Panc1 (cell line): ENCODE measurements at regions not wholly inside any gene's neighbourhood (a gene's known extent, or its start where the extent isn't known, plus 50 kb on each side); places are given as distances from the start of the nearest gene placed in this dataset.

ENCODE experiments used
- ATAC-seq: fragments of 200-7000 bp; cut with Tn5 transposase; 2 replicates; pipeline ENCODE4 v1.9.1; 2020; ENCODE audit warnings: mild to moderate bottlenecking, moderate library complexity
- BruUV-seq: library from RNA; stranded (reverse); fragments of 400-500 nt; replicated peaks from 2 replicates; lab custom pipeline; 2021; lab: Mats Ljungman, UMichigan
- CTCF ChIA-PET: fragments of 300-600 bp; sonication (Branson Sonifier 250); formaldehyde crosslinking; loops from one replicate; lab custom pipeline; 2022; ENCODE audit warnings: antibody characterized with exemption; lab: Charles Lee
- POLR2A ChIA-PET: fragments of 300-600 bp; sonication (Branson Sonifier 250); formaldehyde crosslinking; loops from one replicate; lab custom pipeline; 2022; ENCODE audit warnings: antibody characterized with exemption; lab: Charles Lee
- DNase-seq: peaks from one replicate; pipeline ENCODE4 v3.0.0-alpha.2; 2010; ENCODE audit warnings: low read depth, low spot score
- H3K27ac ChIP-seq: 2 replicates; pipeline ENCODE4 v1.5.1; 2011; ENCODE audit warnings: mild to moderate bottlenecking, low read length, inconsistent platforms
- H3K27me3 ChIP-seq: fragments of 200-500 bp; sonication (Bioruptor generic); 2 replicates; pipeline ENCODE4 v1.6.0; 2014; ENCODE audit warnings: low read length, inconsistent platforms; ENCODE audit not compliant: control insufficient read depth, insufficient read depth
- H3K36me3 ChIP-seq: fragments of 200-500 bp; sonication (Bioruptor generic); 2 replicates; pipeline ENCODE4 v1.5.1; 2014; ENCODE audit warnings: inconsistent platforms, mild to moderate bottlenecking, low read length, moderate library complexity; ENCODE audit not compliant: control insufficient read depth, insufficient read depth
- H3K4me1 ChIP-seq: 2 replicates; pipeline ENCODE4 v1.5.1; 2011; ENCODE audit warnings: inconsistent platforms, mild to moderate bottlenecking, low read length, moderate library complexity; ENCODE audit not compliant: control insufficient read depth, insufficient read depth
- H3K4me3 ChIP-seq, 2 experiments: 2 replicates each; pipeline ENCODE4 v1.5.1; 2011 to 2012; ENCODE audit warnings: low read depth in 2 of 2, low read length in 2 of 2, mild to moderate bottlenecking in 2 of 2, inconsistent platforms in 1 of 2, moderate library complexity in 1 of 2
- H3K9me3 ChIP-seq: fragments of 200-500 bp; sonication (Bioruptor generic); 2 replicates; pipeline ENCODE4 v1.5.1; 2014; ENCODE audit warnings: low read depth, mild to moderate bottlenecking, inconsistent platforms, low read length, moderate library complexity; ENCODE audit not compliant: control insufficient read depth, insufficient read depth
- POLR2AphosphoS5 ChIP-seq: IDR thresholded peaks from 2 replicates; pipeline ENCODE4 v1.6.1; 2012; ENCODE audit warnings: mild to moderate bottlenecking, low read depth, low read length, moderate library complexity
- SIN3A ChIP-seq: IDR thresholded peaks from 2 replicates; pipeline ENCODE4 v1.6.1; 2012; ENCODE audit warnings: low read depth, mild to moderate bottlenecking, low read length, moderate library complexity, borderline replicate concordance; ENCODE audit not compliant: insufficient read depth
- TCF7L2 ChIP-seq: IDR thresholded peaks from 2 replicates; pipeline ENCODE4 v1.6.1; 2011; ENCODE audit warnings: mild to moderate bottlenecking, low read depth, low read length, inconsistent platforms
- in situ Hi-C: cut with HindIII; loops from 2 replicates; pipeline ENCODE4 v1.10.0; 2016; ENCODE audit warnings: low sequenced_read_pairs, low pct_unique_long_range_greater_than_20kb
- intact Hi-C: fragments of 100-400 bp; cut with micrococcal nuclease; formaldehyde crosslinking; loops from one replicate; pipeline ENCODE4 v1.10.0; 2022; ENCODE audit not compliant: unreplicated experiment
- TF ChIP-seq, protein P1 (sequence below), 2 experiments: IDR thresholded peaks; 2 replicates each; pipeline ENCODE4 v1.6.1; 2011 to 2012; ENCODE audit warnings: low read depth in 2 of 2, control low read depth in 1 of 2, low read length in 1 of 2, mild to moderate bottlenecking in 1 of 2, moderate library complexity in 1 of 2; ENCODE audit not compliant: insufficient read depth in 1 of 2
- TF ChIP-seq, protein P2 (sequence below): fragments of 450-650 bp; IDR thresholded peaks from 2 replicates; pipeline ENCODE4 v1.5.1; 2017; ENCODE audit warnings: mild to moderate bottlenecking

DNA sequence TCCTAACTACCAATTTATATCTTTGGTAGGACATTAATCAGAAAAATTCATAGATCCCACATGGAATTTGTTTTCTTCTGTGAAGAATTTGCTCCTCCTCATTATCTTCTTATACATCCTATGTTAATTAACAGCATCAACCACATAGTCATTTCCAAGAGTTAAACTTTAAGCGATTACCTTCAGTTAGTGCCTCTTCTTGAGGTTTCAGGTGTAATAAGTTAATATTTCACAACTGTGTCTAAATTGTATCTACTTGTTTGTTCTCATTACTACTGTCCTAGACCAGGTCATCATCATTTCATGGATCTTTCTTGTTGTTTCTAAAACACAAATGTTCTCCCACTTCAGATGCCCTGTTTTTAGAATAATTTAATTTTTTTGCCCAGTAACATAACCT is 457.9 kb downstream of the FAT4 start:
- BruUV-seq = no TSS peak
- Histone ChIP-seq H3K27ac (no peak overlapping the region), H3K9me3 (no peaks in the 10 kb centered on the region), H3K27me3 (no peaks in the 10 kb centered on the region), H3K4me1 (no peaks in the 10 kb centered on the region), H3K36me3 (no peaks in the 10 kb centered on the region), H3K4me3 (no peak overlapping the region)
- in situ Hi-C loops (no loop called here), intact Hi-C loops (no loop called here)
- TF ChIP-seq, protein P1, sequence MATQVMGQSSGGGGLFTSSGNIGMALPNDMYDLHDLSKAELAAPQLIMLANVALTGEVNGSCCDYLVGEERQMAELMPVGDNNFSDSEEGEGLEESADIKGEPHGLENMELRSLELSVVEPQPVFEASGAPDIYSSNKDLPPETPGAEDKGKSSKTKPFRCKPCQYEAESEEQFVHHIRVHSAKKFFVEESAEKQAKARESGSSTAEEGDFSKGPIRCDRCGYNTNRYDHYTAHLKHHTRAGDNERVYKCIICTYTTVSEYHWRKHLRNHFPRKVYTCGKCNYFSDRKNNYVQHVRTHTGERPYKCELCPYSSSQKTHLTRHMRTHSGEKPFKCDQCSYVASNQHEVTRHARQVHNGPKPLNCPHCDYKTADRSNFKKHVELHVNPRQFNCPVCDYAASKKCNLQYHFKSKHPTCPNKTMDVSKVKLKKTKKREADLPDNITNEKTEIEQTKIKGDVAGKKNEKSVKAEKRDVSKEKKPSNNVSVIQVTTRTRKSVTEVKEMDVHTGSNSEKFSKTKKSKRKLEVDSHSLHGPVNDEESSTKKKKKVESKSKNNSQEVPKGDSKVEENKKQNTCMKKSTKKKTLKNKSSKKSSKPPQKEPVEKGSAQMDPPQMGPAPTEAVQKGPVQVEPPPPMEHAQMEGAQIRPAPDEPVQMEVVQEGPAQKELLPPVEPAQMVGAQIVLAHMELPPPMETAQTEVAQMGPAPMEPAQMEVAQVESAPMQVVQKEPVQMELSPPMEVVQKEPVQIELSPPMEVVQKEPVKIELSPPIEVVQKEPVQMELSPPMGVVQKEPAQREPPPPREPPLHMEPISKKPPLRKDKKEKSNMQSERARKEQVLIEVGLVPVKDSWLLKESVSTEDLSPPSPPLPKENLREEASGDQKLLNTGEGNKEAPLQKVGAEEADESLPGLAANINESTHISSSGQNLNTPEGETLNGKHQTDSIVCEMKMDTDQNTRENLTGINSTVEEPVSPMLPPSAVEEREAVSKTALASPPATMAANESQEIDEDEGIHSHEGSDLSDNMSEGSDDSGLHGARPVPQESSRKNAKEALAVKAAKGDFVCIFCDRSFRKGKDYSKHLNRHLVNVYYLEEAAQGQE (IDR thresholded peaks at IDR 0.05; ENCODE audit: insufficient read depth in 1 of 2, low read depth in 2 of 2, low read length in 1 of 2) = no peak
- TF ChIP-seq SIN3A (no peak), POLR2AphosphoS5 (no peak)
- CTCF ChIA-PET = interaction anchor here (0.5 kb wide), 1 partner anchor 458 kb away, joined by 3 read pairs; the partner anchor contains the start of gene FAT4
- DNase-seq (no peak), ATAC-seq (no peak)
- POLR2A ChIA-PET = no interaction called here

DNA sequence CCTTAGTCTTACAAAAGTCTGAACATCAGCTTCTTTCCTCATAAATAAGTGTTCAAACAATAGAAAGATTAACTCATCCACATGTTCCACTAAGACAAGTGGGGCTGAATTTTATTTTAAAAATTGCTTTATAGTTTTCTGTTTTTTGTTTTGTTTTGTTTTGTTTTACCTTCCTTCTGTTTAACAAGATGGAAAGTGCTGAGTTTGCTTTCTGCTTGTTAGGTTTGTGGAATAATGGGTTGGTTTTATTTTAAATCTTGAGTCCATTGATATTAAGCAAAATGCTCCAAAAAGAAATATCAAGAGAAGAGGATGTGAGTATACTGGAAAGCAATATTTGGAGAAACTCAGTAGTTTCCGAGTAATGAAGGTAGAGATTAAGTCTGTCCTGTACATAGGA is 458.7 kb downstream of the FAT4 start:
- ChIA-PET CTCF (no interaction called here), POLR2A (no interaction called here)
- Histone ChIP-seq H3K27ac (no peak overlapping the region), H3K36me3 (no peaks in the 10 kb centered on the region), H3K4me1 (no peaks in the 10 kb centered on the region), H3K4me3 (no peak overlapping the region), H3K9me3 (no peaks in the 10 kb centered on the region), H3K27me3 (no peaks in the 10 kb centered on the region)
- intact Hi-C loops (no loop called here), in situ Hi-C loops (no loop called here)
- DNase-seq (no peak), ATAC-seq (no peak)
- no TSS peak for BruUV-seq
- TF ChIP-seq SIN3A = no peak

DNA sequence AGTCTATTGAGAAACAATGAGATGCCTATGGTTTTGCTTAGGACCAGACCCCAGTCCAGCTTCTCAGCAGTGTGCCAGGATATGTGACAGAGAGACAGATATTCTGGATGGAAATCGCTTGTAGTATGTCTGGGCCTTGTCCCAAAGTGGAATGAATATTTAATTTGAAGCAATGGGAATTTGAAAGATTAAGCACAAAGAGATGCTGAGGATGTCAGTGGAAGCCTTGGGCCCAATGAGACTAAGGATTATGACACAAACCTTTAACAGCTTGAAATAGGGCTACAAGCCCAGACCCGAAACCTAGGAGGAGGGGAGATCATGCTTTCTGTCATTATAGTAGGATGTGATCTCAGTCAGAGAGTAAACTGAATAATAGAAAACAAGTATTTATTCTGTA is 459.2 kb downstream of the FAT4 start:
- Histone ChIP-seq H3K4me3 (no peak overlapping the region), H3K27me3 (no peaks in the 10 kb centered on the region), H3K36me3 (no peaks in the 10 kb centered on the region), H3K27ac (no peak overlapping the region), H3K9me3 (no peaks in the 10 kb centered on the region), H3K4me1 (no peaks in the 10 kb centered on the region)
- in situ Hi-C loops = no loop called here
- intact Hi-C loops = no loop called here
- POLR2A ChIA-PET = interaction anchor here (0.6 kb wide), 1 partner anchor 477 kb away, joined by 3 read pairs; no protein-coding TSS in a partner anchor
- CTCF ChIA-PET = no interaction called here
- BruUV-seq = no TSS peak
- TF ChIP-seq POLR2AphosphoS5 (no peak), SIN3A (no peak), TCF7L2 (no peak)
- TF ChIP-seq, protein P1 (IDR thresholded peaks at IDR 0.05; ENCODE audit: insufficient read depth in 1 of 2, low read depth in 2 of 2, low read length in 1 of 2) = no peak
- TF ChIP-seq, protein P2, sequence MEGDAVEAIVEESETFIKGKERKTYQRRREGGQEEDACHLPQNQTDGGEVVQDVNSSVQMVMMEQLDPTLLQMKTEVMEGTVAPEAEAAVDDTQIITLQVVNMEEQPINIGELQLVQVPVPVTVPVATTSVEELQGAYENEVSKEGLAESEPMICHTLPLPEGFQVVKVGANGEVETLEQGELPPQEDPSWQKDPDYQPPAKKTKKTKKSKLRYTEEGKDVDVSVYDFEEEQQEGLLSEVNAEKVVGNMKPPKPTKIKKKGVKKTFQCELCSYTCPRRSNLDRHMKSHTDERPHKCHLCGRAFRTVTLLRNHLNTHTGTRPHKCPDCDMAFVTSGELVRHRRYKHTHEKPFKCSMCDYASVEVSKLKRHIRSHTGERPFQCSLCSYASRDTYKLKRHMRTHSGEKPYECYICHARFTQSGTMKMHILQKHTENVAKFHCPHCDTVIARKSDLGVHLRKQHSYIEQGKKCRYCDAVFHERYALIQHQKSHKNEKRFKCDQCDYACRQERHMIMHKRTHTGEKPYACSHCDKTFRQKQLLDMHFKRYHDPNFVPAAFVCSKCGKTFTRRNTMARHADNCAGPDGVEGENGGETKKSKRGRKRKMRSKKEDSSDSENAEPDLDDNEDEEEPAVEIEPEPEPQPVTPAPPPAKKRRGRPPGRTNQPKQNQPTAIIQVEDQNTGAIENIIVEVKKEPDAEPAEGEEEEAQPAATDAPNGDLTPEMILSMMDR = no peak
- no peak for ATAC-seq
- DNase-seq = no peak
